Lower leg skin (tissue), 4 donors: ENCODE measurements at regions not wholly inside any gene's neighbourhood (a gene's known extent, or its start where the extent isn't known, plus 50 kb on each side); places are given as distances from the start of the nearest gene placed in this dataset.

Source experiments
- DNase-seq, 2 donors: peaks; one replicate each; pipeline ENCODE4 v3.0.0-alpha.2; 2019; ENCODE audit warnings: low spot score in 2 of 2
- H3K4me3 ChIP-seq: fragments of 200-600 bp; sonication (generic); 2 replicates; pipeline ENCODE4 v1.5.1; 2017; ENCODE audit warnings: mild to moderate bottlenecking, low read depth; ENCODE audit not compliant: poor library complexity, severe bottlenecking
- CTCF ChIP-seq, 3 donors: fragments of 450-650 bp; IDR thresholded peaks; one replicate each; pipeline ENCODE4 v1.5.1; 2016; ENCODE audit warnings: antibody characterized with exemption in 3 of 3, mild to moderate bottlenecking in 3 of 3, moderate library complexity in 2 of 3
- POLR2A ChIP-seq, 2 donors: fragments of 450-650 bp; IDR thresholded peaks; one replicate each; pipeline ENCODE4 v1.6.1; 2016 to 2017; ENCODE audit warnings: antibody characterized with exemption in 2 of 2, mild to moderate bottlenecking in 1 of 2, moderate library complexity in 1 of 2
- WGBS, 2 donors: methylation state at CpG; one replicate each; pipeline ENCODE4 v1.1.5; 2018; 5-methylcytosine and 5-hydroxymethylcytosine counted together
- intact Hi-C: fragments of 100-400 bp; cut with DNase I; formaldehyde crosslinking; loops from one replicate; pipeline ENCODE4 v1.15.0; 2023; ENCODE audit warnings: low total_unique reads

- no peak overlapping the region for H3K4me3 ChIP-seq
- TF ChIP-seq POLR2A (IDR thresholded peaks at IDR 0.05) (no peak), CTCF (IDR thresholded peaks at IDR 0.05) (no peak)
- no peak for DNase-seq
- WGBS, 2 donors: 51 to 61% methylated on average over 7 of the region's 7 CpGs
- intact Hi-C loops: no loop called here
Observed at GRCh38 chr22:49642331-49642730, 185.3 kb downstream of the BRD1 start.

- no peak overlapping the region for H3K4me3 ChIP-seq
- intact Hi-C loops: no loop called here
- TF ChIP-seq POLR2A (IDR thresholded peaks at IDR 0.05) (no peak), CTCF (IDR thresholded peaks at IDR 0.05) (no peak)
- no peak for DNase-seq
- 79 to 81% methylated on average over 9 to 12 of the region's 12 CpGs for WGBS, 2 donors
Observed at GRCh38 chr22:49641770-49642313, 185.8 kb downstream of the BRD1 start.

- no peak for DNase-seq
- TF ChIP-seq CTCF (IDR thresholded peaks at IDR 0.05) (no peak), POLR2A (IDR thresholded peaks at IDR 0.05) (no peak)
- 77 to 92% methylated on average over 6 to 19 of the region's 26 CpGs for WGBS, 2 donors
- no peak overlapping the region for H3K4me3 ChIP-seq
- intact Hi-C loops: no loop called here
Observed at GRCh38 chr22:49640366-49641095, 187.1 kb downstream of the BRD1 start.

GRCh38 chr22:49639956-49640355, 187.7 kb downstream of the BRD1 start:
- WGBS, 2 donors: 51 to 64% methylated on average over 12 of the region's 12 CpGs
- no peak overlapping the region for H3K4me3 ChIP-seq
- intact Hi-C loops: no loop called here
- no peak for DNase-seq
- no peak for TF ChIP-seq POLR2A (IDR thresholded peaks at IDR 0.05)

- intact Hi-C loops: no loop called here
- no peak for DNase-seq
- no peak overlapping the region for H3K4me3 ChIP-seq
- 75 to 79% methylated on average over 18 of the region's 18 CpGs for WGBS, 2 donors
- TF ChIP-seq POLR2A (IDR thresholded peaks at IDR 0.05) (no peak), CTCF (IDR thresholded peaks at IDR 0.05) (no peak)
Observed at GRCh38 chr22:49638788-49639187, 188.9 kb downstream of the BRD1 start.

- DNase-seq: no peak
- 90 to 93% methylated on average over 17 of the region's 17 CpGs for WGBS, 2 donors
- intact Hi-C loops: no loop called here
- H3K4me3 ChIP-seq: no peak overlapping the region
- TF ChIP-seq POLR2A (IDR thresholded peaks at IDR 0.05): no peak
Observed at GRCh38 chr22:49638001-49638400, 189.7 kb downstream of the BRD1 start.
